ENCODE measurements at regions not wholly inside any gene's neighbourhood (a gene's known extent, or its start where the extent isn't known, plus 50 kb on each side); places are given as distances from the start of the nearest gene placed in this dataset.
A peak's percentile ranks its signal among the peaks of the same experiment; 100 is the strongest.

GRCh38 chr2:157190151-157190550 lies 67.4 kb upstream of the GALNT5 start:
- no peak overlapping the region for H3K27ac ChIP-seq
- H3K27me3 ChIP-seq: no peaks in the 10 kb centered on the region
- no peak for TF ChIP-seq POLR2A (IDR thresholded peaks at IDR 0.05)
- no peak for TF ChIP-seq CTCF (IDR thresholded peaks at IDR 0.05)
- H3K4me1 ChIP-seq: no peaks in the 10 kb centered on the region
- H3K9me3 ChIP-seq: no peaks in the 10 kb centered on the region
- no peaks in the 10 kb centered on the region for H3K36me3 ChIP-seq
- no peak for DNase-seq
- no peak overlapping the region for H3K4me3 ChIP-seq

GRCh38 chr2:157191186-157191585 lies 66.3 kb upstream of the GALNT5 start:
- Histone ChIP-seq H3K9me3 (no peaks in the 10 kb centered on the region), H3K4me1 (no peaks in the 10 kb centered on the region), H3K4me3 (no peak overlapping the region), H3K27me3 (no peaks in the 10 kb centered on the region), H3K27ac (no peak overlapping the region), H3K36me3 (no peaks in the 10 kb centered on the region)
- TF ChIP-seq POLR2A (IDR thresholded peaks at IDR 0.05) (no peak), CTCF (IDR thresholded peaks at IDR 0.05) (no peak)
- no peak for DNase-seq

GRCh38 chr2:157192445-157193423 lies 64.8 kb upstream of the GALNT5 start:
- H3K36me3 ChIP-seq: no peaks in the 10 kb centered on the region
- H3K4me3 ChIP-seq: no peak overlapping the region
- no peaks in the 10 kb centered on the region for H3K27me3 ChIP-seq
- H3K27ac ChIP-seq: no peak overlapping the region
- TF ChIP-seq POLR2A (IDR thresholded peaks at IDR 0.05): no peak
- no peaks in the 10 kb centered on the region for H3K9me3 ChIP-seq
- H3K4me1 ChIP-seq: no peaks in the 10 kb centered on the region
- no peak for DNase-seq

GRCh38 chr2:157193461-157193860 lies 64.0 kb upstream of the GALNT5 start:
- no peak for TF ChIP-seq CTCF (IDR thresholded peaks at IDR 0.05)
- TF ChIP-seq POLR2A (IDR thresholded peaks at IDR 0.05): no peak
- H3K36me3 ChIP-seq: no peaks in the 10 kb centered on the region
- H3K9me3 ChIP-seq: no peaks in the 10 kb centered on the region
- no peak overlapping the region for H3K27ac ChIP-seq
- H3K27me3 ChIP-seq: no peaks in the 10 kb centered on the region
- no peak overlapping the region for H3K4me3 ChIP-seq
- DNase-seq: no peak
- no peaks in the 10 kb centered on the region for H3K4me1 ChIP-seq

GRCh38 chr2:157194097-157194688 lies 63.3 kb upstream of the GALNT5 start:
- Histone ChIP-seq H3K4me3 (no peak overlapping the region), H3K27ac (no peak overlapping the region), H3K36me3 (no peaks in the 10 kb centered on the region), H3K9me3 (no peaks in the 10 kb centered on the region), H3K27me3 (no peaks in the 10 kb centered on the region), H3K4me1 (no peaks in the 10 kb centered on the region)
- TF ChIP-seq CTCF (IDR thresholded peaks at IDR 0.05) (peak in 5 of 6 experiments; percentile 24 to 85 (median 79)), POLR2A (IDR thresholded peaks at IDR 0.05) (no peak)
- DNase-seq: peak in 1 of 3 donors; percentile 58

GRCh38 chr2:157194844-157195243 lies 62.7 kb upstream of the GALNT5 start:
- no peaks in the 10 kb centered on the region for H3K9me3 ChIP-seq
- TF ChIP-seq POLR2A (IDR thresholded peaks at IDR 0.05): no peak
- TF ChIP-seq CTCF (IDR thresholded peaks at IDR 0.05): no peak
- H3K4me1 ChIP-seq: no peaks in the 10 kb centered on the region
- H3K36me3 ChIP-seq: no peaks in the 10 kb centered on the region
- DNase-seq: no peak
- H3K27me3 ChIP-seq: no peaks in the 10 kb centered on the region
- no peak overlapping the region for H3K27ac ChIP-seq
- H3K4me3 ChIP-seq: no peak overlapping the region
